BLaER1 (cell line): ENCODE measurements at regions not wholly inside any gene's neighbourhood (a gene's known extent, or its start where the extent isn't known, plus 50 kb on each side); places are given as distances from the start of the nearest gene placed in this dataset.
"Not testable (repeated sequence)": the region's sequence is repeated elsewhere in the genome, so short reads cannot be mapped to it uniquely, and the experiment has no call there.

ENCODE experiments used
- H3K27ac ChIP-seq: shearing (Covaris generic); formaldehyde crosslinking; 2 replicates; pipeline ENCODE4 v1.8.1; 2022
- H3K27me3 ChIP-seq: shearing (Covaris generic); formaldehyde crosslinking; 2 replicates; pipeline ENCODE4 v1.8.1; 2022
- H3K36me3 ChIP-seq: shearing (Covaris generic); formaldehyde crosslinking; 2 replicates; pipeline ENCODE4 v1.8.1; 2022
- H3K4me1 ChIP-seq: shearing (Covaris generic); formaldehyde crosslinking; 2 replicates; pipeline ENCODE4 v1.8.1; 2022
- H3K4me2 ChIP-seq: shearing (Covaris generic); formaldehyde crosslinking; 2 replicates; pipeline ENCODE4 v1.8.1; 2022
- H3K4me3 ChIP-seq: shearing (Covaris generic); formaldehyde crosslinking; 2 replicates; pipeline ENCODE4 v1.8.1; 2022
- H3K9ac ChIP-seq: shearing (Covaris generic); formaldehyde crosslinking; 2 replicates; pipeline ENCODE4 v1.8.1; 2022
- H3K9me3 ChIP-seq: shearing (Covaris generic); formaldehyde crosslinking; 2 replicates; pipeline ENCODE4 v1.8.1; 2022
- H4K20me1 ChIP-seq: shearing (Covaris generic); formaldehyde crosslinking; 2 replicates; pipeline ENCODE4 v1.8.1; 2022
- Cebpa-rat ChIP-seq: shearing (Covaris generic); IDR thresholded peaks from 2 replicates; pipeline ENCODE4 v1.8.1; 2022

DNA sequence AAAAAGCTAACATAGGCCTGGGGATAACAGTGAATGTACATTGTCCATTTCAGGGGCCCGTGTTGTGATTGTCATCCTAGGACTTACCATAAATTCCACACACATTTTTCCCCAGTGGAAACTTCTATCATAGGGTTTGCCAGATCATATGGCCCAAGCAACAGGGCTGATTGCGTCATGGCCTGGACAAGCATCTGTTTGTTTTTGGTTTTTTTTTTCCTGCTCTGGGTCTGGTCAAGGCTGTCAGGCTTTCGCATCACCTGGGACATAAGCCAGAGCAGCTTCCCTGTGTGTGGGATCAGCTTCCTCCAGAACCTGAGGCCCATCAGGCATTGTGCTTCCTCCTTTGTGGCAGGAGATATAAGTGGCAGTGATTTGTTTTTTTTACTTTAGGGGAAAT is 598.5 kb upstream of the USP24 start:
- H3K27ac ChIP-seq = no peak overlapping the region
- H3K36me3 ChIP-seq = no peaks in the 10 kb centered on the region
- H3K27me3 ChIP-seq = no peaks in the 10 kb centered on the region
- no peak overlapping the region for H3K4me2 ChIP-seq
- H3K4me3 ChIP-seq = no peak overlapping the region
- H4K20me1 ChIP-seq = no peaks in the 10 kb centered on the region
- no peak for TF ChIP-seq Cebpa-rat
- H3K9me3 ChIP-seq = no peaks in the 10 kb centered on the region
- H3K9ac ChIP-seq = no peak overlapping the region
- H3K4me1 ChIP-seq = peaks cover 11% of the 10 kb centered on the region

DNA sequence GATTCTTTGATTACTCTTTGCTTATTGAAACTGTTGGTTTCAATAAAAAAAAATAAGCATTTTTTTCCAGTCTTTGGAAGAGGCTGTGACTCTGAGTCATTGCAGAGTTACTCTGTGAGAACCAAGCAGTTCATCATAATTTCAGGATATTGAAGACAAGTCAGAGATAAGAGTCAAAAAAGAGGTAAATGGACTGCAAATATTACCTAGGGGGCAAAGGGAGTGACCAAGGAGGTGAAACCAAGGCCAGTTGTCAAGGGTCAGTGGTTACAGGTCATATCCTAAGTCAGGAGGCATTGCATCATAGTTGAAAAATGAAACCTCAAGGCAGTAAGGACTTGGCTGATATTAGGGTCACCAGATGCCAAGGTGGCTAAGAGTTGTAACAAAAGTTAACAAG is 597.1 kb upstream of the USP24 start:
- H3K4me3 ChIP-seq = no peak overlapping the region
- no peak for TF ChIP-seq Cebpa-rat
- H3K9me3 ChIP-seq = peaks cover 1% of the 10 kb centered on the region; the same call in 1 of the 2 replicates
- no peaks in the 10 kb centered on the region for H3K27me3 ChIP-seq
- H3K36me3 ChIP-seq = no peaks in the 10 kb centered on the region
- H3K9ac ChIP-seq = no peak overlapping the region
- H4K20me1 ChIP-seq = no peaks in the 10 kb centered on the region
- H3K27ac ChIP-seq = no peak overlapping the region
- peaks cover 11% of the 10 kb centered on the region for H3K4me1 ChIP-seq
- H3K4me2 ChIP-seq = no peak overlapping the region

DNA sequence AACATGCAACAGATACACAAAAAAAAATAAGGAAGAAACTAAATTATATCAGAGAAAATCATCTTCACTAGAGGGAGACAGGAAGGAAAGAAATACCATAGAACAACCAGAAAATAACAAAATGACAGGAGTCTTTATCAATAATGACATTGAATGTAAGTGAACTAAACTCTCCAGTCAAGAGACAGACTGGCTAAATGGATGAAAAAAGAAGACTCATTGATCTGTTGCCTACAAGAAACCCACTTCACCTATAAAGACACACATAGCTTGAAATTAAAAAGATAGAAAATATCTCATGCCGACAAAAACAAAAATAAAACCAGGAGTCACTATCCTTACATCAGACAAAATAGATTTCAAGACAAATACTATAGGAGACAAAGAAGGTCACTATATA is 593.1 kb upstream of the USP24 start:
- Histone ChIP-seq H3K36me3 (no peaks in the 10 kb centered on the region), H3K4me1 (no peaks in the 10 kb centered on the region), H3K9me3 (peaks cover 9% of the 10 kb centered on the region), H3K27ac (no peak overlapping the region), H3K4me2 (no peak overlapping the region), H3K27me3 (no peaks in the 10 kb centered on the region), H4K20me1 (no peaks in the 10 kb centered on the region), H3K9ac (no peak overlapping the region), H3K4me3 (no peak overlapping the region)
- TF ChIP-seq Cebpa-rat = no peak

DNA sequence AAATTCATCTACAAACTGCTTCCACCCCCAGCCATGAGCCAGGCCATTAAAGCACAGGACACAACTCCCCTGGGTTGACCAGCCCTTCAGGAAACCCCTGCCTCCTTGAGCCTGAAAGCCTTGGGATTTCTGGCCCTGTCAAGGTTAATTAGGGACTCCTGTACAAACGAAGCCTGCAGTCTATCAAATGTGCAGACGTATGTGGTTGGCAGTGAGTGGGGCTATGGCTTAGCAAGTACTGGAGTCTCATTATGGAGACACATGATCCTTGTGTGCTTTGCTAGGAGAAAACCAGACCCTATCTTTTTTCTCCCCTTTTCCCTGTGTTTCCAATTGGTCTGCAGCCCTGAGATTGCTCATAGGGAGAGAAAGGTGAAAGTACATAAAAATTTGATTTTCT is 588.3 kb upstream of the USP24 start:
- no peaks in the 10 kb centered on the region for H4K20me1 ChIP-seq
- H3K36me3 ChIP-seq = no peaks in the 10 kb centered on the region
- no peak overlapping the region for H3K4me3 ChIP-seq
- no peaks in the 10 kb centered on the region for H3K27me3 ChIP-seq
- no peak overlapping the region for H3K4me2 ChIP-seq
- peaks cover 14% of the 10 kb centered on the region for H3K9me3 ChIP-seq
- H3K27ac ChIP-seq = no peak overlapping the region
- no peak overlapping the region for H3K9ac ChIP-seq
- H3K4me1 ChIP-seq = no peaks in the 10 kb centered on the region
- no peak for TF ChIP-seq Cebpa-rat

DNA sequence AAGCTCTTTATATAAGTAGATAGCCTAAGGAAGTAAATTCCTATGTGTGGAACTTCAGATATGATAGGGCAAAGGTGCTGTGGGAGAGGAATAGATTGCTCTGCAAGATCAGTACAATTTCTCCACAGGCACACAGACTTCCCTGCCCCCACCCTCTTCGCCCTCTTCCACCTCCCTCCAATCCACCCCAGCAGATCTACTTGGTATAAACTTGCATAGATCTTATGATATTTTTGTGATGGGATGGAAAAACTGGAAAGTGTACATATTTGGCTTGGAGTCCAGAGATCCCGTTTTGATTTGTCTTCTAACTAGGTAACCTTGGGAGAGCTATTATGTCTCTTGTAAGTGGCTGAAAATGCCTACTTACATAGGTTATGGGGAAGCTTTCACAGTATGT is 586.3 kb upstream of the USP24 start:
- Histone ChIP-seq H3K9me3 (peaks cover 5% of the 10 kb centered on the region), H4K20me1 (no peaks in the 10 kb centered on the region), H3K4me3 (no peak overlapping the region), H3K36me3 (no peaks in the 10 kb centered on the region), H3K27ac (no peak overlapping the region), H3K4me2 (no peak overlapping the region), H3K27me3 (no peaks in the 10 kb centered on the region), H3K4me1 (no peaks in the 10 kb centered on the region), H3K9ac (no peak overlapping the region)
- TF ChIP-seq Cebpa-rat = no peak

DNA sequence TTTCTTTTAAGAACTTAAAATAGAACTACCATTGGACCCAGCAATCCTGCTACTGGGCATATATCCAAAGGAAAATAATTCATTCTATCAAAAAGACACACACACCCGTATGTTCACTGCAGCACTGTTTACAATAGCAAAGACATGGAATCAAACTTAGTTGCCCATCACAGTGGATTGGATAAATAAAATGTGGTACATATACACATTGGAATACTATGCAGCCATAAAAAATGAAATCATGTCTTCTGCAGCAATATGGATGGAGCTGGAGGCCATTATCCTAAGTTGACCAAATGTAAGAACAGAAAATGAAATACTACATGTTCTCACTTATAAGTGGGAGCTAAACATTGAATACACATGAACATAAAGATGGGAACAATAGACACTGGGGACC is 585.3 kb upstream of the USP24 start:
- Histone ChIP-seq H3K4me3 (no peak overlapping the region), H3K27ac (no peak overlapping the region)

DNA sequence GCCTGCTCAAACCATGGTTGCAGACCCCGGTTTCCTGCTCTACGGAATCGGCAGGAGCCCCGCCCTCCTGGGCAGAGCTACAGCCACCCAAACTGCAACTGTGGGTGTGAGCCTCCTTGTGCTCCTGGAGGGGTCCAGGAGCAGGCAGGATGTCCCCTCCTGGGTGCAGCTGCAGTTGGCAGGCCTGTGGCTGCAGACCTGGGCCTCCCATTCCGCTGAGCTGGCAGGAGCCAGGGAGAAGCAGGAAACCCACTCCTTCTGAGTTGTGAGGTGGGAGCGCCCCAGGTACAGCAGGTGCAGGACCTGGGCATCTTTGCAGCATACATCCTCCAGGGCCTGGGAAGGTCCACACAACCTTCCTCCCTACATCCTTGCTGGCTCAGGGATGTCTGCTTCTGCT is 578.7 kb upstream of the USP24 start:
- Histone ChIP-seq H3K27me3 (no peaks in the 10 kb centered on the region), H3K4me2 (no peak overlapping the region), H4K20me1 (no peaks in the 10 kb centered on the region), H3K9me3 (peaks cover 22% of the 10 kb centered on the region), H3K36me3 (no peaks in the 10 kb centered on the region), H3K4me3 (no peak overlapping the region), H3K9ac (no peak overlapping the region), H3K27ac (no peak overlapping the region), H3K4me1 (no peaks in the 10 kb centered on the region)
- TF ChIP-seq Cebpa-rat = no peak

More for the DNA sequence above, 585.3 kb upstream of the USP24 start:
- Histone ChIP-seq H3K27me3 (no peaks in the 10 kb centered on the region), H4K20me1 (no peaks in the 10 kb centered on the region), H3K36me3 (no peaks in the 10 kb centered on the region), H3K9ac (no peak overlapping the region), H3K9me3 (peaks cover 5% of the 10 kb centered on the region; the same call in 1 of the 2 replicates), H3K4me1 (no peaks in the 10 kb centered on the region), H3K4me2 (no peak overlapping the region)
- no peak for TF ChIP-seq Cebpa-rat

DNA sequence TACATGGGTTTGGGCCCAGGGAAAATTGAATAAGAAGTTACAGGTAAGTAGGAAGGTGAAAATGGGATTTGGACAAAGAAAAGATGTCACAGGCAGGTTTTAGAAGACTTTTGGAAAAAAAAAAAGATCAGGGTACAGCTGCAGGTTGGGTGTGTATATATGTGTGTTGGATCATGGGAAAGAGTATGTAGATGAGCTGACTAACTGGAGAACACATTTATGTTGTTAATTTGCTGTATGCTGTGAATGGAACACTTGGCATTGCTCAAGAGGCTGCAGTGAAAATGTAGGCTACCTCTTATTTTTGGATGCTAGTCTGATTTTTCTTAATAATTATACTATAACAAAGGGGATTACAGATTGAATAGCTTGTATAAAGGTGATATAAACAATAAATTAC is 577.7 kb upstream of the USP24 start:
- peaks cover 22% of the 10 kb centered on the region for H3K9me3 ChIP-seq
- no peak overlapping the region for H3K9ac ChIP-seq
- no peaks in the 10 kb centered on the region for H4K20me1 ChIP-seq
- H3K27me3 ChIP-seq = no peaks in the 10 kb centered on the region
- H3K27ac ChIP-seq = no peak overlapping the region
- H3K4me2 ChIP-seq = no peak overlapping the region
- no peaks in the 10 kb centered on the region for H3K36me3 ChIP-seq
- H3K4me3 ChIP-seq = no peak overlapping the region
- H3K4me1 ChIP-seq = no peaks in the 10 kb centered on the region
- no peak for TF ChIP-seq Cebpa-rat

DNA sequence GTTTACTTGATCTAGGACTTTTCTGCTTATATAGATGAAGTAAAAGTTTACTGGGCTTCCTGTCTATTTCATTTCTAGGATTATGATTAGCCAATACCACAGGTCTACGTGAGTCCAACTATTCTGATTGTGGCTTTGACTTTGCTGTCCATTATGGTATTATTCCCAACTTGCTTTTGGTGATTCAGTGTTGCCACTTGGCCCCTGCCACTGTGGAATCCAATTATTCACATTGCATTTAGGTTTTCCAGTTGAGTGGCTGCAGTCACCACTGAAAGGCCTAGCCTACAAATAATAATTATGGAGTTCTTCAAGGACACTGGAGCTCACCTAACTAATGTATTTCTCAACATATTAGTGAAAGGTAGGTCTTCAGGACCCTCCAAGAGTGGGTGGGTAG is 574.3 kb upstream of the USP24 start:
- Histone ChIP-seq H3K27ac (no peak overlapping the region), H3K36me3 (no peaks in the 10 kb centered on the region)
- no peak for TF ChIP-seq Cebpa-rat

DNA sequence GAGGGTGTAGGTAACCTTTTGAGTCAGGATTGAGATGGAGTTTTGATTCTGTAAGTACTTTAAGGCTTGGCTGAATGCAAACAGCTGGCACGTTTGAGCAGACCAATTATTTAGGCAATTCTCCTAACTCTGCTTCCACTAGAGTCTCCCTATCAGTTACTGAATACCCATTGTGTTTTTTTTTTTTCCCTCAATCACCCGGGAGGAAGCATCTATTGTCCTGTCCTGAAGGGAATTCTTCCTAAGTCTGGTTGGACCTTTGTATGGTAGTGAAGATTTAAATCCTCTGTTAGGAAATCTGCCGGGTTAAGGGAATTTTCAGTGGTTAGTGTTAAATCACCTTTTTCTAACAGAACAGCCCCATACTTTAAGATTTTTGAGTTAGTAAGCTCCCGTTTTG is 571.2 kb upstream of the USP24 start:
- Histone ChIP-seq H3K4me2 (no peak overlapping the region), H3K27me3 (no peaks in the 10 kb centered on the region), H3K4me1 (no peaks in the 10 kb centered on the region), H3K9me3 (peaks cover 9% of the 10 kb centered on the region), H3K36me3 (no peaks in the 10 kb centered on the region), H4K20me1 (no peaks in the 10 kb centered on the region), H3K27ac (no peak overlapping the region), H3K4me3 (no peak overlapping the region), H3K9ac (no peak overlapping the region)
- TF ChIP-seq Cebpa-rat = no peak

More for the DNA sequence above, 574.3 kb upstream of the USP24 start:
- no peak overlapping the region for H3K9ac ChIP-seq
- no peak overlapping the region for H3K4me3 ChIP-seq
- H3K27me3 ChIP-seq = no peaks in the 10 kb centered on the region
- no peaks in the 10 kb centered on the region for H4K20me1 ChIP-seq
- peaks cover 18% of the 10 kb centered on the region for H3K9me3 ChIP-seq
- no peaks in the 10 kb centered on the region for H3K4me1 ChIP-seq
- no peak overlapping the region for H3K4me2 ChIP-seq

DNA sequence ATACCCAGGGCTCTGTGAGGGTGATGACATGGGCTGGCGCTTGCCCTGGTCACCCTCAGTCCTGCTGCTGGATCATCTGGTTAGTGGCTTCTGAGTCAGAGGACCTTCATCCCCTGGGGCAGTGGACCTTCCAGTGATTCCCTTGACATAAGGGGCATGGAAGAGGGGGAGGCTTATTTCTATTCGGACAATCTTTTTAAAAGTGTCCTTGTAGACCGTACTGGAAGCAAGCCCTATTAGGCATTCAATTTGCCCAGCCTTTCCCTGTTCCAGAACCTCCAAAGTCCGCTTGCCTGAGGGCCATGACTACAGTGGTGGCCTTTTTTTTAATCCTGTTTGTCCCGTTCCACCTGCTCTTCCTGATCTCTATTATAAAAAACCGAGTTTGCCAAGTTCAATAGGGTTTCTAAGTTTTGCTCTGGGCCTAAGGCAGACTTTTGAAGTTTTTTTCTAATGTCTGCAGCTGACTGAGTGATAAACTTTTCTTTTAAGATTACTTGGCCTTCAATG is 569.8 kb upstream of the USP24 start:
- not testable (repeated sequence) for H3K9me3 ChIP-seq, H3K4me2 ChIP-seq, H3K4me1 ChIP-seq, H3K27ac ChIP-seq, H4K20me1 ChIP-seq, H3K4me3 ChIP-seq, H3K9ac ChIP-seq, H3K27me3 ChIP-seq, H3K36me3 ChIP-seq
